Kidney capillary endothelial cell (primary cell): ENCODE measurements at regions not wholly inside any gene's neighbourhood (a gene's known extent, or its start where the extent isn't known, plus 50 kb on each side); places are given as distances from the start of the nearest gene placed in this dataset.

Experiments used
- DNase-seq: peaks from one replicate; pipeline ENCODE4 v3.0.0-alpha.2; 2018; ENCODE audit warnings: low spot score

GRCh38 chr7:54629771-54630170, 87.6 kb downstream of the VSTM2A start:
- DNase-seq: no peak

- DNase-seq: no peak
Measured at GRCh38 chr7:54622696-54623309, 80.6 kb downstream of the VSTM2A start.
